K562 (cell line): ENCODE measurements at regions not wholly inside any gene's neighbourhood (a gene's known extent, or its start where the extent isn't known, plus 50 kb on each side); places are given as distances from the start of the nearest gene placed in this dataset.

Source experiments
- EZH2 ChIP-seq: IDR thresholded peaks from 2 replicates; pipeline ENCODE4 v1.6.1; 2012; ENCODE audit warnings: low read depth, mild to moderate bottlenecking, inconsistent platforms, low read length, borderline replicate concordance
- HMG20A ChIP-seq: fragments of 450-650 bp; formaldehyde crosslinking; conservative IDR thresholded peaks from 2 replicates; pipeline ENCODE4 v1.4.0; 2020; ENCODE audit warnings: mild to moderate bottlenecking, mixed read lengths
- MNT ChIP-seq, 2 experiments: fragments of 450-650 bp; conservative IDR thresholded peaks; 2 replicates each; pipeline ENCODE4 v1.6.1; 2017; ENCODE audit warnings: mild to moderate bottlenecking in 2 of 2, moderate library complexity in 2 of 2
- MTF1 ChIP-seq: fragments of 250-450 bp; sonication (Bioruptor Pico); IDR thresholded peaks from 2 replicates; pipeline ENCODE4 v1.9.0; 2021; ENCODE audit warnings: moderate library complexity, mild to moderate bottlenecking, inconsistent platforms, borderline replicate concordance
- NFE2 ChIP-seq: IDR thresholded peaks from 2 replicates; pipeline ENCODE4 v1.6.1; 2014; ENCODE audit warnings: antibody characterized with exemption, low read depth
- PREB ChIP-seq: sonication (generic); formaldehyde crosslinking; IDR thresholded peaks from 2 replicates; pipeline ENCODE4 v1.8.1; 2023; ENCODE audit warnings: mild to moderate bottlenecking, missing genetic modification reagents
- SP2 ChIP-seq: IDR thresholded peaks from 2 replicates; pipeline ENCODE4 v1.6.1; 2011; ENCODE audit warnings: mild to moderate bottlenecking, low read depth, low read length, moderate library complexity; ENCODE audit not compliant: poor library complexity, severe bottlenecking; ENCODE audit errors: extremely low read depth

- TF ChIP-seq HMG20A (CRISPR knock-in tag), result no peak
- no peak for TF ChIP-seq NFE2
- TF ChIP-seq MNT (conservative IDR thresholded peaks at IDR 0.05), result no peak
- TF ChIP-seq EZH2, result no peak
- no peak for TF ChIP-seq MTF1 (CRISPR knock-in tag)
- no peak for TF ChIP-seq SP2
- TF ChIP-seq PREB, result no peak
These were observed 119.2 kb upstream of the NCOR2 start for GRCh38 chr12:124686370-124687173.
